Activated B cell treated with CpG ODN at 0.5 μM for 24 hours (primary cell): ENCODE measurements at regions not wholly inside any gene's neighbourhood (a gene's known extent, or its start where the extent isn't known, plus 50 kb on each side); places are given as distances from the start of the nearest gene placed in this dataset.

Experiments used
- ATAC-seq: fragments of 200-7000 bp; cut with Tn5 transposase; one replicate; pipeline ENCODE4 v1.10.0; 2021; ENCODE audit warnings: low read depth, mild to moderate bottlenecking, moderate library complexity
- CTCF ChIA-PET: fragments of 350-600 bp; sonication (Branson Sonifier 250); formaldehyde crosslinking; loops from one replicate; lab custom pipeline; 2021; ENCODE audit warnings: antibody characterized with exemption; lab: Charles Lee
- POLR2A ChIA-PET: fragments of 350-600 bp; sonication (Branson Sonifier 250); formaldehyde crosslinking; loops from one replicate; lab custom pipeline; 2021; ENCODE audit warnings: antibody characterized with exemption; lab: Charles Lee
- DNase-seq: peaks from one replicate; pipeline ENCODE4 v3.0.0; 2022
- H3K27ac Mint-ChIP-seq: one replicate; pipeline ENCODE4 v1.8.0; 2020; ENCODE audit warnings: mixed read lengths
- H3K27me3 Mint-ChIP-seq: one replicate; pipeline ENCODE4 v1.8.0; 2021; ENCODE audit warnings: mixed read lengths
- H3K36me3 Mint-ChIP-seq: one replicate; pipeline ENCODE4 v1.8.0; 2021; ENCODE audit warnings: low read depth, mixed read lengths
- H3K4me1 Mint-ChIP-seq: one replicate; pipeline ENCODE4 v1.8.0; 2021; ENCODE audit warnings: mixed read lengths
- H3K4me3 Mint-ChIP-seq: one replicate; pipeline ENCODE4 v1.8.0; 2020; ENCODE audit warnings: mild to moderate bottlenecking, mixed read lengths
- H3K9me3 Mint-ChIP-seq: one replicate; pipeline ENCODE4 v1.8.0; 2020; ENCODE audit warnings: mixed read lengths
- CTCF ChIP-seq: fragments of 200-600 bp; IDR thresholded peaks from one replicate; pipeline ENCODE4 v1.8.0; 2022; ENCODE audit warnings: antibody characterized with exemption, mild to moderate bottlenecking
- intact Hi-C: fragments of 100-400 bp; cut with micrococcal nuclease; formaldehyde crosslinking; loops from one replicate; pipeline ENCODE4 v1.15.1; 2024

- intact Hi-C loops, result no loop called here
- no peak for TF ChIP-seq CTCF
- ATAC-seq (no peak), DNase-seq (no peak)
- CTCF ChIA-PET, result no interaction called here
- no peaks in the 10 kb centered on the region for H3K4me1 Mint-ChIP-seq
- POLR2A ChIA-PET, result no interaction called here
- H3K9me3 Mint-ChIP-seq, result no peaks in the 10 kb centered on the region
- peaks cover 6% of the 10 kb centered on the region for H3K27me3 Mint-ChIP-seq
- H3K27ac Mint-ChIP-seq, result no peak overlapping the region
- no peak overlapping the region for H3K4me3 Mint-ChIP-seq
- H3K36me3 Mint-ChIP-seq, result no peaks in the 10 kb centered on the region
These were observed 74.7 kb downstream of the LLPH start for GRCh38 chr12:66055837-66056319.

GRCh38 chr12:66052988-66053615 lies 77.4 kb downstream of the LLPH start:
- ChIA-PET POLR2A (no interaction called here), CTCF (no interaction called here)
- intact Hi-C loops, result no loop called here
- DNase-seq (no peak), ATAC-seq (no peak)
- H3K4me1 Mint-ChIP-seq, result no peaks in the 10 kb centered on the region
- no peak for TF ChIP-seq CTCF
- no peaks in the 10 kb centered on the region for H3K36me3 Mint-ChIP-seq
- no peaks in the 10 kb centered on the region for H3K9me3 Mint-ChIP-seq
- H3K27me3 Mint-ChIP-seq, result peaks cover 6% of the 10 kb centered on the region
- H3K4me3 Mint-ChIP-seq, result no peak overlapping the region
- no peak overlapping the region for H3K27ac Mint-ChIP-seq

- no peak overlapping the region for H3K4me3 Mint-ChIP-seq
- no peaks in the 10 kb centered on the region for H3K4me1 Mint-ChIP-seq
- no peak overlapping the region for H3K27ac Mint-ChIP-seq
- no peak for TF ChIP-seq CTCF
- POLR2A ChIA-PET, result no interaction called here
- H3K36me3 Mint-ChIP-seq, result no peaks in the 10 kb centered on the region
- H3K27me3 Mint-ChIP-seq, result peaks cover 6% of the 10 kb centered on the region
- no peaks in the 10 kb centered on the region for H3K9me3 Mint-ChIP-seq
- intact Hi-C loops, result no loop called here
- CTCF ChIA-PET, result no interaction called here
- ATAC-seq (no peak), DNase-seq (no peak)
These were observed 79.2 kb downstream of the LLPH start for GRCh38 chr12:66051361-66051760.

GRCh38 chr12:66050610-66051009 lies 79.9 kb downstream of the LLPH start:
- no peak for TF ChIP-seq CTCF
- ATAC-seq (no peak), DNase-seq (no peak)
- Mint-ChIP-seq H3K4me1 (no peaks in the 10 kb centered on the region), H3K36me3 (no peaks in the 10 kb centered on the region), H3K27ac (no peak overlapping the region), H3K4me3 (no peak overlapping the region), H3K9me3 (no peaks in the 10 kb centered on the region), H3K27me3 (peaks cover 6% of the 10 kb centered on the region)
- POLR2A ChIA-PET, result no interaction called here
- CTCF ChIA-PET, result no interaction called here
- intact Hi-C loops, result no loop called here

GRCh38 chr12:66050283-66050576 lies 80.3 kb downstream of the LLPH start:
- no peak for TF ChIP-seq CTCF
- CTCF ChIA-PET, result no interaction called here
- no peaks in the 10 kb centered on the region for H3K36me3 Mint-ChIP-seq
- no peak overlapping the region for H3K4me3 Mint-ChIP-seq
- intact Hi-C loops, result no loop called here
- H3K27ac Mint-ChIP-seq, result no peak overlapping the region
- ATAC-seq (no peak), DNase-seq (no peak)
- H3K9me3 Mint-ChIP-seq, result no peaks in the 10 kb centered on the region
- peaks cover 6% of the 10 kb centered on the region for H3K27me3 Mint-ChIP-seq
- H3K4me1 Mint-ChIP-seq, result no peaks in the 10 kb centered on the region
- POLR2A ChIA-PET, result no interaction called here
